Neural cell (in vitro differentiated cells): ENCODE measurements at regions not wholly inside any gene's neighbourhood (a gene's known extent, or its start where the extent isn't known, plus 50 kb on each side); places are given as distances from the start of the nearest gene placed in this dataset.

Experiments used
- CTCF ChIP-seq: fragments of 450-650 bp; IDR thresholded peaks from 2 replicates; pipeline ENCODE4 v1.5.1; 2014; ENCODE audit warnings: antibody characterized with exemption, mild to moderate bottlenecking, moderate library complexity; ENCODE audit not compliant: poor library complexity, severe bottlenecking
- EP300 ChIP-seq: fragments of 450-650 bp; conservative IDR thresholded peaks from 2 replicates; pipeline ENCODE4 v1.6.1; 2014; ENCODE audit warnings: antibody characterized with exemption, mild to moderate bottlenecking, moderate library complexity; ENCODE audit not compliant: poor library complexity, severe bottlenecking
- EZH2 ChIP-seq: fragments of 200-600, 300-800 bp; shearing (Covaris generic), sonication (generic); IDR thresholded peaks from 2 replicates; pipeline ENCODE4 v1.6.1; 2014; ENCODE audit warnings: antibody characterized with exemption, low read length, borderline replicate concordance, mild to moderate bottlenecking; ENCODE audit not compliant: insufficient read depth, poor library complexity, severe bottlenecking
- RAD21 ChIP-seq: fragments of 450-650 bp; conservative IDR thresholded peaks from 2 replicates; pipeline ENCODE4 v1.6.1; 2014; ENCODE audit warnings: antibody characterized with exemption, mild to moderate bottlenecking, moderate library complexity
- TAF1 ChIP-seq: IDR thresholded peaks from 2 replicates; pipeline ENCODE4 v1.6.1; 2012; ENCODE audit warnings: low read depth

- TF ChIP-seq CTCF (no peak), RAD21 (no peak), EZH2 (no peak), TAF1 (no peak), EP300 (no peak)
Measured at GRCh38 chrX:95629737-95630136, 1054.9 kb upstream of the DIAPH2 start.
